ENCODE measurements at regions not wholly inside any gene's neighbourhood (a gene's known extent, or its start where the extent isn't known, plus 50 kb on each side); places are given as distances from the start of the nearest gene placed in this dataset.

GRCh38 chr15:39013262-39013661 lies 448.6 kb upstream of the RASGRP1 start:
- H3K4me3 ChIP-seq (replicated peaks in 1 of 2; ENCODE audit: low read depth in 2 of 2, low read length in 2 of 2): no peak overlapping the region
- TF ChIP-seq CTCF (IDR thresholded peaks at IDR 0.05; ENCODE audit: low read depth, low read length): no peak
- no peak for DNase-seq (ENCODE audit: low read depth in 2 of 2)

- H3K4me3 ChIP-seq (replicated peaks in 1 of 2; ENCODE audit: low read depth in 2 of 2, low read length in 2 of 2): no peak overlapping the region
- no peak for TF ChIP-seq CTCF (IDR thresholded peaks at IDR 0.05; ENCODE audit: low read depth, low read length)
- DNase-seq (ENCODE audit: low read depth in 2 of 2): no peak
Observed at GRCh38 chr15:39014682-39015081, 450.1 kb upstream of the RASGRP1 start.

- DNase-seq (ENCODE audit: low read depth in 2 of 2): peak in 1 of 2 donors; percentile 23
- TF ChIP-seq CTCF (IDR thresholded peaks at IDR 0.05; ENCODE audit: low read depth, low read length): no peak
- H3K4me3 ChIP-seq (replicated peaks in 1 of 2; ENCODE audit: low read depth in 2 of 2, low read length in 2 of 2): no peak overlapping the region
Observed at GRCh38 chr15:39016706-39017105, 452.1 kb upstream of the RASGRP1 start.

- no peak overlapping the region for H3K4me3 ChIP-seq (replicated peaks in 1 of 2; ENCODE audit: low read depth in 2 of 2, low read length in 2 of 2)
- no peak for DNase-seq (ENCODE audit: low read depth in 2 of 2)
- no peak for TF ChIP-seq CTCF (IDR thresholded peaks at IDR 0.05; ENCODE audit: low read depth, low read length)
Observed at GRCh38 chr15:39018966-39019365, 454.4 kb upstream of the RASGRP1 start.

- no peak for DNase-seq (ENCODE audit: low read depth in 2 of 2)
- TF ChIP-seq CTCF (IDR thresholded peaks at IDR 0.05; ENCODE audit: low read depth, low read length): no peak
- H3K4me3 ChIP-seq (replicated peaks in 1 of 2; ENCODE audit: low read depth in 2 of 2, low read length in 2 of 2): no peak overlapping the region
Observed at GRCh38 chr15:39021341-39021740, 456.7 kb upstream of the RASGRP1 start.

- DNase-seq (ENCODE audit: low read depth in 2 of 2): no peak
- no peak for TF ChIP-seq CTCF (IDR thresholded peaks at IDR 0.05; ENCODE audit: low read depth, low read length)
Observed at GRCh38 chr15:39022532-39023305, 458.1 kb upstream of the RASGRP1 start.

GRCh38 chr15:39025321-39025720 lies 460.7 kb upstream of the RASGRP1 start:
- no peak for TF ChIP-seq CTCF (IDR thresholded peaks at IDR 0.05; ENCODE audit: low read depth, low read length)
- peak in 1 of 2 donors; percentile 31 for DNase-seq (ENCODE audit: low read depth in 2 of 2)

More at GRCh38 chr15:39022532-39023305, 458.1 kb upstream of the RASGRP1 start:
- H3K4me3 ChIP-seq (replicated peaks in 1 of 2; ENCODE audit: low read depth in 2 of 2, low read length in 2 of 2): no peak overlapping the region

More at GRCh38 chr15:39025321-39025720, 460.7 kb upstream of the RASGRP1 start:
- no peak overlapping the region for H3K4me3 ChIP-seq (replicated peaks in 1 of 2; ENCODE audit: low read depth in 2 of 2, low read length in 2 of 2)

Data from cardiac fibroblast (primary cell).